ENCODE measurements at regions not wholly inside any gene's neighbourhood (a gene's known extent, or its start where the extent isn't known, plus 50 kb on each side); places are given as distances from the start of the nearest gene placed in this dataset.

- no peak for DNase-seq
Observed at GRCh38 chr12:118773956-118774723, 207.2 kb upstream of the SRRM4 start.

DNA sequence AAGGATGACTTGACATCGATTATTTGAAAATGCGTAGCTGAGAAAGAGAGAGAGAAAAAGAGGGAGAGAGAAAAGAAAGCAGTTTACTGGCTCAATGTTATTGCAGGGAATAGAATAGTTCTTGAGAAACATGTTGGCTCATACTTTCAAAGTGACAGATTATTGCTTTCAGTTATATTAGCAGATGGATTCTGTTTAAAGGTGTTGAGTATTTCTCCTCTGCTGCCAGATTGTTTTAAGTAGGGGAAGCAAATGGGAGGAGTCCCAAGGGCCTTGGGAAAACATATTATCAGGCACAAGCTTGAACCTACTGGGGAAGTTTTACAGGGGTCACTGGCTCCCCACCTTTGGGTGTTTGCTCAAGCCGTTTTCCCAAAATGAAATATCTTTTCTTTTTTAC is 203.8 kb upstream of the SRRM4 start:
- no peak for DNase-seq

DNA sequence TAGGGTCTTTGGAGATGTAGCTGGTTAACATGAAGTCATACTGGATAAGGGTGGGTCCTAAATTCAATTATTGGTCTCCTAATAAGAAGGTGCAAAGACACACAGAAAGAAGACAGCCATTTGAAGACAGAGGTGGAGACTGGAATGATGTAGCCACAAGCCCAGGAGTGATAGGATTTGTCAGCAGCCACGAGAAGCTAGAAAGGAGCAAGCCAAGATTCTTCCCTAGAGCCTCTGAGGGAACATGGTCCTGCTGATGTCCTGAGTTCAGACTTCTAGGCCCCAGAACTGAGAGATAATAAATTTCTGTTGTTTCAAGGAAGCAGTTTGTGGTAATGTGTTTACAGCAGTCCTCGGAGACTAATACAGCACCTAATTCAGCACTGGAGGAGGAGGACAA is 203.3 kb upstream of the SRRM4 start:
- DNase-seq, result no peak

DNA sequence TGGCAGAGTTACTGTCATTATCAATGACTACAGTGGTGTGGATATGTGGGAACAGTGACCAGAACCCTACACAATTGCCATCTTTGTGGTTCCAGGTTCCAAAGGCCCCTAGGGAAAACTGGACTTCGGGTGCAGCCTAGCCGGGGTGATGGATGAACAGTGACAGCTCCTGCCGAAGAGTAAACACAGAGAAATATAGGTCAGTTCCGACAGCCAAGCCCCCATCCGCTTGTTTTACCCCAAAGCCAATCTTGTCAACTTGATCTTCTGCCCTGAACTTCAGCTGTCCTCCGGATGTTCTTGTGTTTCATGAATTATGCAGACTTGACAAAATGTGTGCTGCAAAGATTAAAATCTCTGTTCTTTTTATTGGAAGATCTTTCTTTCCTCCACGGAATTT is 200.4 kb upstream of the SRRM4 start:
- no peak for DNase-seq

- DNase-seq, result no peak
Observed at GRCh38 chr12:118781692-118782091, 199.6 kb upstream of the SRRM4 start.

- DNase-seq, result no peak
Observed at GRCh38 chr12:118783703-118784102, 197.6 kb upstream of the SRRM4 start.

GRCh38 chr12:118790578-118790977 is 190.8 kb upstream of the SRRM4 start:
- no peak for DNase-seq

DNA sequence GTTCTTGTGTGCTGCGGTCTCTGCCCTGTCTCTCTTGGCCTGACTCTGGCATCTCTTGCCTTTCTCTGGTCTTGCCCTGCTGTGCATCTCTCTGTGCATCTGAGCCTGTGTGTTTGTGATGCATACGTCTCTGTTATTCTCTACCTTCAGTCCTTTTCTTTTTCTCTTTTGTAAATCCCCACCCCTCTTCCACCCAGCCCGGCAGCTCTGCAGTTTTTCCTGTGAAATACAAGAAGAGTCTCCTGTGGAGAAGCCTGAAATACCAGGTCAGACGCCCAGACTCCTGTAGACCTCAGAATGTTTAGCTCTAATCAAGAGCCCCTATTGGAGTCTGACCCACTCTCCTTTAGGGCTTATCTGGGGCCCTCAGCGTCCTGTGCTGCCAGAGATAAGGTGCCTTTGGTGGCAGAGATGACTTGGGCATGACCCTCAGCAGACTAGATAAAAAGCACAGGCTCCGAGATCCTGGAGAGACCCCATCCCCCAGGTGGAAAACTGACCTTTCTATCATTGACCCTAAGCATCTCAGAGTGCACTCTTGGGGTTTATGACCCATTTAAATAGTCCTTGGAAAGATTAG is 167.5 kb upstream of the SRRM4 start:
- no peak for DNase-seq

- DNase-seq, result no peak
Observed at GRCh38 chr12:118816296-118816695, 165.0 kb upstream of the SRRM4 start.

GRCh38 chr12:118821386-118821925 is 159.9 kb upstream of the SRRM4 start:
- no peak for DNase-seq

DNA sequence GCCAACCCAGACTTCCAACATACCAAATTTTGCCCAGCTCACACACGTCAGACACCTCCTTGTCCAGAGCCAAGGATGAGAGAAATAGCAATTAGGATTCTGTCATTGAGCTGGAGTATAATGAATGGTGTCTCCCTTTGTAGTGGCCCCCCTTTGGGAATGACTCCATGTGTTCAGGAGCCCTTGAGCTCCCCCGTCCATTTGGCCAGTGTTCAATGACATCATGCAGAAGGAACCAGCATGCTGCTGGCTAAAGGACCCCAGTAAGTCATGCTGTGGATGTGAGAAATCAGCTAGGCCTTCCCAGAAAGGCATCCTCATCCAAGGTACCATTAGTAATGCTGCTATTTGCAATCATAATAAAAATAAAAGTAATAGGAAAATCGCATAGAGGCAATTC is 158.8 kb upstream of the SRRM4 start:
- no peak for DNase-seq

- DNase-seq, result no peak
Observed at GRCh38 chr12:118827047-118827446, 154.3 kb upstream of the SRRM4 start.

- no peak for DNase-seq
Observed at GRCh38 chr12:118827606-118828005, 153.7 kb upstream of the SRRM4 start.

DNA sequence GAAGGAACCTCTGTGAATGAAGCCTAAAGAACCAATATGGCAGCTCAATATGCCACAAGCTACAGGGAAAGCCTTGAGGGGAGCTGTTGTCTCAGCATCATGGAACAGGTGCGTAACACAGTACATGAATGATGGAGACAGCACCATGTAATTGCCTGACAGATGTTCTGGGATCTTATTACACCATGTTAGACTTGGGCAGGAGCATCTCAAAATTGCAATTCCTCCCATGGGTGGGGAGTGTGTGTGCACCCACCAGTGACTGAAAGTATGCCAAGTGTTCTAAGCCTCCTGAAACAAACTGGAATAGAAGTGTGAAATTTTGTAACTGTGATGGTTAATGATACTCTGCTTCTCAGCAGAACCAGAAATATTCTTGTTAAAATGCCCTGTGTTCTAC is 151.0 kb upstream of the SRRM4 start:
- DNase-seq, result no peak

- DNase-seq, result no peak
Observed at GRCh38 chr12:118835926-118836325, 145.4 kb upstream of the SRRM4 start.

DNA sequence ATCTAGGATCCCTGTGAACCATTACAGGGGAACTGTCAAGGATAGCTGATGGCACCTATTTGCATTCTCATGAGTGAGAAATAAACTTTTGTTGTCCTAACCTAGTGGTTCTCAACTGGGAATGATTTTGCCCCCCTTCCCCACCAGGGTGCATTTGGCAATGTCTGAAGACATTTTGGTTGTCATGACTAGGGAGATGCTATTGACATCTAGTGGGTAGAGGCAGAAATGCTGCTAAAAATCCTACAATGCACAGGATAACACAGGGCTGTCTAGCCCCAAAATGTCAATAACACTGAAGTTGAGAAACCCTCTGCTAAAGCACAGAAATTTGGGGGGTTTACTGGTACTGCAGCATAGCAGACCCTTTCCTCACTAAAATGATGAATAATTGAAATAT is 140.9 kb upstream of the SRRM4 start:
- no peak for DNase-seq

DNA sequence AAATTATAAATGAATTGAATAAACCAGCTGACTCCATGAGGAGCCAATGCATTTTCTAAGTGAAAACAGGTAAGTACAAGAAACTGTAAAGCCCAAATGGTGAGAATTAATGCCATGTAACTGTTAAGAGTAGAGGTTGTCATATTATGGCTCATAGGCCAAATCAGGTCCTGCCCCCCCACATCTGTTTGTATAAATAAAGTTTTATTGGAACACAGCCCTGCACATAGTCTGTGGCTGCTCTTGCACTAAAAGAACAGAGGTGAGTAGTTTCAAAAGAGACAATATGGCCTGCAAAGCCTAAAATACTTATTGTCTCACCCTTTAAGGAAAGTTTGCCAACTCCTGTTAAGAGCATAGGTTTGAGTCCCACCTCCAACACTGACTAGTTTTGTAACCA is 140.5 kb upstream of the SRRM4 start:
- no peak for DNase-seq

GRCh38 chr12:118841588-118841987 is 139.8 kb upstream of the SRRM4 start:
- no peak for DNase-seq

- DNase-seq, result no peak
Observed at GRCh38 chr12:118842866-118843265, 138.5 kb upstream of the SRRM4 start.

- no peak for DNase-seq
Observed at GRCh38 chr12:118846416-118846815, 134.9 kb upstream of the SRRM4 start.

- DNase-seq, result no peak
Observed at GRCh38 chr12:118850244-118850825, 131.0 kb upstream of the SRRM4 start.

- no peak for DNase-seq
Observed at GRCh38 chr12:118851891-118852290, 129.4 kb upstream of the SRRM4 start.

DNA sequence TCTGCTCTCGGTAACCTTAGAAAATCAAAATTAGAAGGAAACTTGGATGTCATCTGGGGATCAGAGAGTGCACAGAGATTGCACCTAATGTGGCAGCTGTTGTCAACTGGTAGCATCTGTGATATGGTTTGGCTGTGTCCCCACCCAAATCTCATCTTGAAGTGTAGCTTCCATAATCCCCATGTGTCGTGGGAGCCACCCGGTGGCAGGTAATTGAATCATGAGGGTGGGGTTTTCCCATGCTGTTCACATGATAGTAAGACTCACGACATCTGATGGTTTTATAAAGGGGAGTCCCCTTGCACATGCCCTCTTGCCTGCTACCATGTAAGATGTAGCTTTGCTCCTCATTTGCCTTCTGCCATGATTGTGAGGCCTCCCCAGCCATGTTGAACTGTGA is 127.7 kb upstream of the SRRM4 start:
- DNase-seq, result no peak

DNA sequence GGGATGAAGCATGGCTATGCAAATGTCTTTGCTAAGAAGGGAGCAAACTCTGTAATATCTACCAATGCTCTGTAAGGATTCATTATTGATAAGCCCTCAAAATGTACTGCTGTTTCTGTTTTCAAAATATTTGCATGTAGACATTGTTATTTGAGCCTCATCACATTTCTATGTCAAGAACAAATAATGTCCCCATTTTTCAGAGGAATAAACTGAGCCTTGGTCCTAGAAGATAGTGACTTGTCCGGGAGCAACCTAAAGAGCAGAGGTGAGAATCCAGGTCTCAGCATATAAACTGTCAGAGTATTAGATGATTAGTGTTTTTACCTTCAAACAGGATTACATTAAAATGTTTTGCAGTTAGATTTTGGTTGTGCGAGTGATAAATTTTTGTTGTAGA is 125.5 kb upstream of the SRRM4 start:
- no peak for DNase-seq
